ENCODE measurements at regions not wholly inside any gene's neighbourhood (a gene's known extent, or its start where the extent isn't known, plus 50 kb on each side); places are given as distances from the start of the nearest gene placed in this dataset.

DNA sequence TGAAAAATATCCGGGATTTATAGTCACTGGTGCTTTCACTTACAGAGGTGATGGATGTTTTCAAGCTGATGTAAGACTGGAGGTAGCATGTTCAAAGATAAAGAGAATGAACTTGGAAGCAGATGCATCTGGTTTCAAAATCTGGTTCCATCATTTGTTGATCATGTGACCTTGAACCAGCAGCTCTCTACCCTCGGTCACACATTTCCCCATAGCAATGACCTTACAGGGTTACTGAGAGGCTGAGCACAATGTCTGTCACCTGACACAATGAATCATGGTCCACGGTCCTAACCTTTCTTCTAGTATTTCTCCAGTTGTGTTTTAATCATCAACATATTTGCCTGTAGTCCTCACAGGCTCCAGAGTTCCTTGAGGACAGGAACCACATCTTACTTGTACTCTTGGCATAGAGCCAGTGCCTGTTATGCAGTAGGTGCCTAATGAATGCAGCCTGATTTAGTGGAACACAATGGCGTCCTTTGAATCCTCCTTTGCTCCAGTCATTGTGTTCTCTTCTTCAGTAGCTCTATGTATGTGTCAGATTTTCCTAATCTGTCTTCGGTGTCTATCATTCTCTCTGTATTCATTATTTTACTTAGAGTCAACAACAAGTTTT, 667.3 kb downstream of the PTPRU start:
- no peak for DNase-seq

DNA sequence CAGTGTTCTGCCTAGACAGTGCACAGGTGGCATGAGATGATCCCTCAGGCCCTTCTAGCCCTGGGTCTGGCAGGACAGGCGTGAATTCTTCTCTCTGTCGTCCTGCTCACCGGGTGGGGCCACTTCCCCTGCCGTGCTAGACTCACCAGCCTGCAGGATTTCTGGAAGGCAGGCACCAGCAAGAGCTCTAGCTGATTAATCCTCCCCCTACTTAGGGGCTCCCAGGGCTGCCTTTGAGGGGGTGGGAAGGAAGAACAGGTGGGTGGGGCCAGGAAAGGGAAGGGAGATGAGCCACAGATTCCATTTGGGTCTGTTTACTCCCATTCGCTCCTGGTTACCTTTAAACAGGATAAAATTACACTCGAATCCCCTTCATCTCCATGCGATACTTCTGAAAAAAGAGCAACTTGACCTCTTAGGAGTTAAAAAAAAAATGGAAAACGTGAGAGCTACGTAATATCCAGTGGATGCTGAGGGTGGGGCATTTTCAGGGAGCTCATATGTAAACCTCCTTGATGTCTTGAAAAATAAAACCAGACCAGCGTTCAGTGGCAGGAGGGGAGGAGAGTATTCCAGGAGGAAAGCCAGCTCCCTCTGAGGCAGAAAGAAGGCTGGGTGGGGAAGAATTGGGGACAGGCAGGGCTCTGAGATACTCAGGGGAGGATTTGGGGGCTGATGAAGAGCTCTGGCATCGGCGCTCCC, 665.5 kb downstream of the PTPRU start:
- no peak for DNase-seq

DNA sequence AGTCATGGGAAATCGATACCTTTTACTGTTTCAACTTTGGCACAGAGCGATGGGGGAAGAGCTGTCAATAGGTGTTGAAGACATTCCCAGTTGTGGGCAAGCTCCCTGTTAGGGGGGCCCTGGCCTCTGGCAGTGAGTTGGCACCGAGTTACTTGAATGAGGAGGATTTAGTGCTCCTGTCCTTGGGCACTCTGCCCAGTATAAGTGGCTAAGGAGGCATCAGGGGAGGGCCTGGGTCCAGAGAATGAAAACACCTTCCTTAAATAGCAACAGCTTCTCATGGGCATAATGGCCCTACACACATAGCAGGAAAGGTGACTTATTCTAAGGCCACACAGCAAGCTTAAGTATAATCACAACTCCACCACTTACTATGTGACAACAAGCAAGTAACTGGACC, 664.4 kb downstream of the PTPRU start:
- DNase-seq = no peak

DNA sequence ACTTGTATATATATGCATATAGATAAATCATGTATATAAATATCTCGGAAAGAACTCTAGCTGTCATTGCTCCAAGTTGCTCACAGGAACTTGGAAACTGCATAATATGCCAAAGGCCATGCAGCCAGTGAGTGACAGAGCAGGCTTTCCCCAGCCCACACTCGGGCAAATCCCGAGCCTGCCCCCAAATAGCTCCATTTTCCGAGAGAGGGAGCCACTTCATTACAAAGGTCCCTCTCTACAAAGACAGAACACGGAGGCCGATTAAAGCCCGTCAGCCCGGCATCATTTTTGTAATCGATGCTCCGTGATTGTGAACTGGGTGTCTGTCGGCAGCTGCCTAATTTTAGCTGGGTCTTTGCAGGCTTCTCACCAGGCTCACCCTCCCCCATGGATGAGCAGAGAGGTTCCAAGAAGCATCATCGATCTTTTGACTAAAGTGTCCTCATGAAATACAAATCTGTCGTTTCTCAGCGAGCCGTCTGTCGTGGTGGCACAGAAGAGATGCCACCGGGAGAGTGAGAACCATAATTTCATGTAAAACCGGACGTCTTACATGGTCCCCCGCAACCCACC, 663.9 kb downstream of the PTPRU start:
- DNase-seq = no peak

DNA sequence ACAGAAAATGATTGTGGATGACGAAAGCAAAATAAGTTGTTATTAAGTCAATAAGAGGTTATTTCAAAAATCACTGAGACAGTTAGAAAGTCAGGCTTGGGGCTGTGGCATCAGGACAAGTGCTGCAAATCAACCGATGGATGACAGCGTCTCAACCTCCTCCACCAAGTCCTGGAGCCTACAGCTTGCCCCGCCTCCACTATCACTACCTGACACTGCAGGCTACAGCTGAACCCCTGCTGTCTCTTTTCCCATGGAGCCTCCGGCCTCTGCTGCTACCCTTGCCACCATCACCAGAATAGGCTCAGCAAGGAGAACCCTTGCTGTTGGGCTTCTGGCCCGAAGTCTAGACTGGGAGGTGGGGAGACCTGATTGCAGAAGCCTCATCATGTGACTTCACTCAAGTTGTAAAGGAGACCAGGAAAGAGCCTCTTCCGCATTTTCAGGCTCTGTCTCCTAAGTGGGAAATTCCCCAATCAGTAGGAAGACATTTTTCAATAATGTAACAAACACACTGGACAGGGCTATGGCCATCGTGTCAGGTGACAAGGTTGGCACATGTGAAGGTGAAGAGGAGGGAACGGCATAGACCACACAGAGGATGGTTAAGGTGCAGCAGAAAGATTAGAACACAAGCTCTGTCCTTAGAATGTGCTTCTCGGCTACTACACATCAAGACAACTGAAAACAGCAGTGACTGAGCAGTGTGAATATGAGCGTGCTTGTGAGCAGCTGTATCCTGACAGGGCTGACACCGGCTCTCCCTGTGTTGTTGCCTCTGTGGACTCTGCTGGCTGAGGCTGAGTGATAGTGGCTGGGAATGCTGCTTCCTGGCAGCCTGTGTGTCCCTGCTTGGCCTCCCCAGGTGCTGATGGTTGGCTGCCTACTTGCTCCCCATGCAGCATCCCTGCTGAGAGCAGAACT, 660.7 kb downstream of the PTPRU start:
- no peak for DNase-seq

DNA sequence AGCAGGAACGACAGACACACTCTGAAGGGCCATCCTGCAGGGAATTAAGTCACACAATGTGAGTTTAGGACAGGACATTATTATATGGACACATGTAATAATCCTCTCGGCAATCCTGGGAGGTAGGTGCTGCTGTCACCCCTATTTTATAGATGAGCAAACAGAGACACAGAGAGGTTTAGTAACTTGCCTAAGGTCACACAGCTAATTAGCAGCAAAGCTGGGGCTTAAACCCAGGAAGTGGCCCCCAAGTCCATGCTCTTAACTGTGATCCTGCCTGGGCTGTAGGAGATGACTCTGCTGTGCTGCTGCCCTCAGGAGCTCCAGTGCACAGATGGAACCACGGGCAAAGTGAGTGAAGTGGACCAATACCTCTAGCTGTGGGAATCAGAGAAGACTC, 660.0 kb downstream of the PTPRU start:
- DNase-seq = no peak

DNA sequence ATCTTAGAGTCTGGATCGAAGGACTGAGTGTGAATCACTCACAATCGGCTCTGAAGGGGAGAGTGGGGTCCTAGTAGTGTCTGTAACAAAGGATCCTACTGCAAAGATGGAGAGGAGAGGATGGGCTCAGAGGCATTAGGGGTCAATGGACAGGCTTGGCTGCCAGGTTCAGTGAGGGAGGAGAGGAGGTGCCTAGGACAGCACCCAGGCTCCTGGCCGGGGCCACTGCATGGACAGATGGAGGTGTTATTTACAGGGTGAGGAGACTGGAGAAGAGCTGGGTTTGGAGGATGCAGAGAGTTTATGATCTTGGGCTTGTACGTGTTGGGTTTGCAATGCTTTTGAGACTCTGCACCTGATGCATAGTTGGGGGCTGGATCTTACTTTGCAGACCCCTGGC, 658.9 kb downstream of the PTPRU start:
- no peak for DNase-seq

DNA sequence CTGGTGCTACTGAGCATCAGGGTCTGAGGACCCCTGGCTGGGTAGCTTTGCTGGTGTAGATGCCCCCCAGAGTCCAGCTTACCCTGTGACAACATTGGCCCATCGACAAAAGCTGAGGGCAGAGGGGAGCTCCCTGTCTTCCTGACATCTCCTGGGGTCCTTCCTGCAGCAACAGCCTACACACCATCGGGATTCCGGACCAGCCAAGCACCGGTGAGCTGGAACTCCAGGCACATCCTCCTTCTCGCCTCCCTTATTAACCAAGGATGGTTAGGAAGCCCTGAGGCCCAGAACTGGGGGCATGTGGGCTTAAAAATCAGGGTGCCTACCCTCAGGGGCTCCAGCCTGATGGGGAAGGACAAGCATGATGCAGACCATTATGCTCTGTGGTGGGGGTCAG, 658.0 kb downstream of the PTPRU start:
- no peak for DNase-seq

DNA sequence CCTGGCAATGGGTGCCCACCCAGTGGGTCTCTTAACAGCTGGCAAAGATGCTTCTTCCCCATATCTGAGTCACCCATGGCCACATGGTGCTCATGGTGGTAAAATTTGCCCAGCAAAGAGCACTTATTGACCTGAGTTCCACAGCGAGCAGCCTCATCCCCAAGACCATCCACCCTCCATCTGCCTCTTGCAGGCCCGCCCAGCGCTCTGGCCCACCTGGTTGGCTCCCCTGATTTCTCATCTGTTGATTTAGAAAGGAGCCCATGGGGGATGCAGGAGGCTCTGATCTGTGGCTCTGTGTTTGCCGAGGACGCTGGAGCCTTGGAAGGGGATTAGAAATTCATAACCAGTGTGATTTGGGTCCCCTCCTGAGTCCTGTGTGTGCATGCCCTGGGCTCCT, 657.5 kb downstream of the PTPRU start:
- DNase-seq = no peak

DNA sequence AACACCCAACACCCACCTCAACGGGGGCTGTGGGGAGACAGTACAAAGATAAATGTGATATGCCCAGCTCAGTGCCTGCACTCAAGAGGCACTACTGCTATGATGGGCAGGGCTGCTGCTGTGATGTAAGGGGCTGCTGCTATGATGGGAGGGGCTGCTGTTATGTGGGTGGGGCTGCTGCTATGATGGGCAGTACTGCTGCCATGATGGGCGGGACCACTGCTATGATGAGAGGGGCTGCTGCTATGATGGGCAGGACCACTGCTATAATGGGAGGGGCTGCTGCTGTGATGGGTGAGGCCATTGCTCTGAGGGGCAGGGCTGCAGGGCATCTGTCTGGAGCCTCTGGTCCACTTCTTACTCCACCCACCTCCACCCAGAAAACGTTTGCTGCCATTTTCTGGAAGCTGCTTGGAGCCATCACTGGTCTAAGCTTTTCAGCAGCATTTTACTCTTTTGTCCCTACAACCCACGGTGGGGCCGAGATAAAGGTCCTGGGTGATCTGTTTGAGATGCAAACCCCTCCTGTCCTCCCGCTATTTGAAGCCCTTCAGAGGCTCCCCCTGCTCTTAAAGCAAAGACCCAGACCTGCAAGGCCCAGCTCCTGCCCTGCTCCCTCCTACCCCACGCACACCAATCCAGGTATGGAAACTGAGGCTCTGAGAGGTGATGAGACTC, 656.9 kb downstream of the PTPRU start:
- DNase-seq = no peak

DNA sequence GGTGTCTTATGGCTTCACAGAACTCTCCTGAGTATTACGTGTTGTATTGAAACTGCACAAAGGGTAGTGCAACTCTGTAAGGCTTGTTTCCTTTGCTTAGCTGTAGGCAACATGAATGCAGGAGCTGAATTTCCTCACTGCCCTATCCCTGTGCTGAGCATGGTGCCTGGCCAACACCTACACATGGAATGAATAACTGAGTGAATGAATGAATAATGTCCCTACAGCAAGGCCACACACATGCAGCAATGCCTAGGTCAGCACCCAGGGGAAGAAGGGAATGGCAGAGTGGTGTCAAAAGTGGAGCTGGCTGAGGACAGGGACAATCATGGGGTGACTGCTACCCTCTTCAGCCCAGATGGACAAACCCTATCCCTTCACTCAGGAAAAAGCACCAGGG, 655.9 kb downstream of the PTPRU start:
- DNase-seq = no peak

DNA sequence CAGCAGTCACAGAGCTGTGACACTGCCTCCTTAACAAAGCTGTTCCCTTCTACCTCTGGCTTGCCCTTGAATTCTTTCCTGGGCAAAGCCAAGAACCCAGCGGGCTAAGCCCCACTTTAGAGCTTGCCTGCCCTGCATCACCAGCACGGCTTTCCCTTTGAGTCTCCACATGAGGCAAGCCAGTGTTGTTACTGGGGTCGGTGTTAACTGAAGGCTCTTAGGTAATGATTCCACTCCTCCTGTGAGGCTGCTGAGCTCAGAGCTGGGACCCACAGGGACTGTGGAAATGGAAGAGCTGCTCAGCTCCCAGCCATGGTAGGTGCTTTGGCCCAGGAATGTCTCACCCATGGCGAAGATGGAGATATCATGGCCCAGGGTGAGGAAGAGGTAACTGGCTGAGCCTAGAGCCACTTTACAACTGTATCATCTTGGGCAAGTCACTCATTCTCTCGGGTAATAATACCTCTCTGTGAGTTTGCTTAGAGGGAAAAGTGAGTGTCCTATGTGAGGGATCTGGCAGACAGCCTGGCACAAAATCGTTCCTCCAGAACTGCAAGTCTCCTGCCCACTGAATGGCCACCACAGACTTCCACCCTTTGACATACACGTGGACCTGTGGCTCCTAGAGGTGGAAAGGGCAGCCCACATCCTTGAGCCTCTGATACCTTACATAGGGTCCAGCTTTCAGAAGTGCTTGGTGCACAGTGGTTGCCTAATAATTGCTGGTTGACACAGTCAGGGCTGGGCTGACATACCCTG, 654.1 kb downstream of the PTPRU start:
- DNase-seq = no peak

DNA sequence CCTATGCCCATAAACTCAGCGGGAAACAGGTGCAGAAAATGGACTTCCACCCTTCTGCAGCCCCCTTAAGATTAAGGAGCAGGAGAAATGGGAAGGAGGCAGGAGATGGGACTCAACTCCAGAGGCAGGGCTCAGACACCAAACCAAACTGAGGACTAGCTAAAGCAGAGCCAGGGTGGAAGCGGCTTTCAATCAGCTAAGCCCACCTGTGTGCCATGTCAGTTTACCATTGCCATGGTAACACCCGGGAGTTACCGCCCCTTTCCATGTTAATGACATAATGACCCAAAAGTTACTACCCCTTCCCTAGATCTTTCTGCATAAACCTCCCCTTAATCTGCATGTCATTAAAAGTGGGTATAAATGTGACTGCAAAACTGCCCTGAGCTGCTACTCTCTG, 653.5 kb downstream of the PTPRU start:
- no peak for DNase-seq

DNA sequence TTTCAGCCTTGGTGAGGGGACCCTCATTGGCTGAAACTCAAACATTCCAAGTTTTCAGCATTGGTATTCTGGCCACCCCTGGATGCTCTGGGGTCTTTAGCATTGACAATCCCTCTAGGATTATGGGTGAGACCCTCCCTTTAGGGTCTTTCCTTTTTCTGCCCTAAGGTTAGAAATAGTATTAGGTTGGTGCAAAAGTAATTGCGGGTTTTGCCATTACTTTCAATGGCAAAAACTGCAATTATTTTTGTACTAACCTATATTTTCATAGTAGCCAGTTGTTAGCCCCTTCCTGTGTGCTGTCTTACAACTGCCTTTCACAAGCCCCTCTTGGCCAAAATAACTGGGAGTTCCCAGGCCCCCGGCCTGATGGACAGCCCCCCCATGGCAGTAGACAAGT, 648.4 kb downstream of the PTPRU start:
- no peak for DNase-seq

DNA sequence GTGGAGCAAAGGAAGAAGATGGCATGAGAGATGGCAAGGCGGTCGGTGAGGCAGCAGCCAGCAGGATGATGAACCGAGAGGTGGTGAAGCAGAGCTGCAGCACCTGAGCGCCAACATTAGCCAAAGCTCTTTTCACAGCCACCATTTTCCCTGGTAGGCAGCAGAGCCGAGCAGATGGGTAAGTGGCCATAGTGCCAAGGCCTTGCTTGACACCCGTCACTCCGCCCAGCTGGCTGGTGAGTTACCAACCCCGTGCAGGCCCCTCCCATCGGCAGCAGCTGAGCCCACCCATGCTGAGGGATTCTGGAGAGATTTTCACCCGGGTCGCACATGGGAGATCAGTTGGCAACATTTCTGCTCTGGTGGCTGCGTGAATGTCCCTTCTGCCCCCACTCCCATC, 647.7 kb downstream of the PTPRU start:
- DNase-seq = no peak

DNA sequence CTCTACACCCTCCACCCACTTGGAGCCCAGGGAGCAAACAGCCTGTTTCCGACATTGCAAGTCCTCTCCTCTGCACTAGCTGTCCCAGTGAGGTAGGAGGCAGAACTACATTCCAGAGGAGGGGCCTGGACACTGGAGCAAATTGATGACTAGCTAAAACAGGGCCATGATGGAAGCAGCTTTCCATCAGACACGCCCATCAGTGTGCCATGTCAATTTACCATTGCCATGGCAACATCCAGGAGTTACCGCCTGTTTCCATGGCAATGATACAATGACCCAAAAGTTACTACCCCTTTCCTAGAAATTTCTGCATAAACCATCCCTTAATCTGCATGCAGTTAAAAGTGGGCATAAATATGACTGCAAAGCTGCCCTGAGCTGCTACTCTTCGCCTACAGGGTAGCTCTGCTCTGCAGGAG, 647.1 kb downstream of the PTPRU start:
- DNase-seq = no peak

DNA sequence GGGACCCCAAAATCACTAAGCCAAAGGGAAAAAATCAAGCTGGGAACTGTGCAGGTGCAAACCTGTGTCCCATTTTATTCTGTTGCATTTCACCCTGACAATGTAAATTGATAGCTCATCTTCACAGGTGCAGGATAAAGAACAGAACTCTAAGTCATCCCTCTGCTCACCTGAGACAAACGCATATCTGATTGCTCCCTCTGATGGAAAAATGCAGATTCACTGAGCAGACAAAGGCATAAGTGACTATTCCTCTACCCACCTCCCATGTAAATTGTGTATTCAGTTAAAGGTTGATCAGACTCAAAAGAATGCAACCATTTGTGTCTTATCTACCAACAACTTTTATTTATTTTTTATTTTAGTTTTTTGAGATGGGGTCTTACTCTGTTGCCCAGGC, 644.2 kb downstream of the PTPRU start:
- DNase-seq = no peak

DNA sequence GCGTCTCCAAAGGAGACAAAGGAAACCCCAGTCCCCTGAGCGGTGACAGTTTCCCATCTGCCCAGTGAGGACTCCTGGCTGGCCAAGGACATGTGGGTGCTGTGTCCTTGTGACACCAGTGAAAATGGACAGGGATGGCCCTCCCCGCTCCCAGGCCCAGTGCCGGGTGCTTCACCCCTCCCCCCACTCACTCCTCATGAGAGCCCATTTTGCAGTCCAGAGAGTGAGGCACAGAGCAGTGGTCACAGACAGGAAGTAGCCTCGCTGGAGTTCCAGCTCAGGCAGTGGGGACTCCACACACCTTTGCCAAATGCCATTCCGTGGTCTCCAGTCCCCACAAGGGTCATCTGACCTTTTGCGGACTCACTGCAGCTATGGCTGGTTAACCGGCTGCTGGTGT, 642.9 kb downstream of the PTPRU start:
- no peak for DNase-seq

DNA sequence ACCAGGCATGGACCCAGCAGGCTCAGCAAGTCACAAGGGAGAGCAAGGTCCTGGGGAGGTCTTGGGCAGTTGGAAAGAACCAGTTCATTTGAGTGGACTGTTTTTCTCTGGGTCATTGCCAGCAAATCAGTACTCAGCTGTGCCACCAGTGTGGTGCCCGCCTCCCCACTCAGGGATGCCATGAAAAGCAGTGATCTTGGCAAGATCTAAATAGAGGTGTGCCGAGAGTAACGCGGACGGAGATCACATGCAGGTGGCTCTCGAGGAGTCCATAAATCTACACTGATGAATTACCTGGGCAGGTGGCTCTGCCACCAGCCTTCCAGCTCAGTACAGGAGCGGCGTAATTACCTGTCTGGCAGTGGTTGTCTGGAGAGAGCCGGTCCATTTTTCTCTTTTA, 642.2 kb downstream of the PTPRU start:
- no peak for DNase-seq

DNA sequence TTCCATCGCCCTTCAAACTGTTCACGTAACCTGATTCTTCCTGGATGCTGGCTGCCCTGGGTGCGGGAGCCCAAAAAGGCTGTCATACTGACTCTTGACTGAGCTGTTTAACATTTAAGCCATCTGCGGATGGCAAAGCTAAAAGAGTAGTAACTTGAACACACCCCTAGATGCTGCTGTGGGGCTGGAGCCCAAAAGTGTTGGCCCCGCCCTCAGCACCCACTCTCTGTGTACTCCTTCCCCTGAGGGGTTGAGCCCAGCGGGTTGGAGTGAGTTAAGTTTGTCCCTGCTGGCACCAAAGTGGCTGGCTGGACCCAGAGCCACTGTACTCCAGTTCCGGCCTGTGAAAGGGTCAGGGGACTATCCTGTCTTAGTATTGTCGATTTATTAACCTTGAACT, 640.6 kb downstream of the PTPRU start:
- DNase-seq = no peak

DNA sequence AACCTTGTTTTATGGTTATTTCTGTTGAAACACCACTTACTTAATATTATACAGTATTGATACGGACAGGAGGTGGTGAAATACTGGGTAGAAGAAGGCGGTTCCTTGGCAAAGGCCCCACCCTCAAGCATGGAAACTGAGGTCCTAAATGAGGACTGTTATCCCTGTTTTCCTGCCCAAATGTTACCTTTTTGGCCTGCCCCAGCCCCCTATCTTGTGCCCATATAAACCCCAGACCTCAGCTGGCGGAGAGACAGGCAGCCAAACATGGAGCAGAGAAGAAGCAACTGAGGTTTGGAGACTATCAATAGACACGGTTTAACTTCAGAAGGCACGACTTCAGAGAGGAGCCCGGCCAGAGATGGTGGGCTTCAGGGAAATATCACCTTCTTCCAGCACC, 640.1 kb downstream of the PTPRU start:
- DNase-seq = no peak

DNA sequence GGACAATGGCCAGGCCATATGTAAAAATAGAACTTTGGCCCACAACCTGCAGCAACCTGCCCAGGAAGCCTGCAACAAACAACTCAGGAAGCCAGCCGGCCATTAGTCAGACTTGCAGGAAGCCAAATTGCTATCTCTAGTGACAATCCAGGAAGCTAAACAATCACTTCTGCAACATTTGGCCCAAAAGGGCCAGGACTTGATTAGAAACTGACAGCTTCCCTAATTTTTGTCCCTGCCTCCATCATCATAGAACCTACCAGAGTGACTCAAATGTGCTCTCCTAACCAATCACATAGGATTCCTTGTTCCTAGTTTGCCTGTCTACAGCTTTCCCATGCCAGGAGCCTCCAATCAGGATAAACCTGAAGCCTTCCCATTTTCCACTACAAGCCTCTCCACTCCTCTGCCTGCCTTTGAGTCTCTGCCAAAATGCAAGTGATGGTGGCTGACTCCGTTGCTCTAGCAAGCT, 639.3 kb downstream of the PTPRU start:
- DNase-seq = no peak
